Endothelial cell of umbilical vein (primary cell): ENCODE measurements at regions not wholly inside any gene's neighbourhood (a gene's known extent, or its start where the extent isn't known, plus 50 kb on each side); places are given as distances from the start of the nearest gene placed in this dataset.

Experiments
- CTCF ChIP-seq, 2 donors: IDR thresholded peaks; 1 replicate in 1 of 2; 2 replicates in 1 of 2; pipeline ENCODE4 v1.5.1; 2011; ENCODE audit warnings: low read length in 2 of 2, mild to moderate bottlenecking in 2 of 2, moderate library complexity in 2 of 2, control low read depth in 1 of 2, inconsistent platforms in 1 of 2, low read depth in 1 of 2; ENCODE audit not compliant: insufficient read depth in 1 of 2; ENCODE audit errors: extremely low read depth in 1 of 2
- EZH2 ChIP-seq: IDR thresholded peaks from 2 replicates; pipeline ENCODE4 v1.6.1; 2012; ENCODE audit warnings: borderline replicate concordance, low read depth, mild to moderate bottlenecking, moderate library complexity, low read length, inconsistent platforms; ENCODE audit not compliant: severe bottlenecking
- GATA2 ChIP-seq: IDR thresholded peaks from 2 replicates; pipeline ENCODE4 v1.7.0; 2011; ENCODE audit warnings: low read depth, mild to moderate bottlenecking, moderate library complexity, mixed read lengths, low read length; ENCODE audit not compliant: insufficient read length, insufficient read depth
- JUN ChIP-seq: IDR thresholded peaks from 2 replicates; pipeline ENCODE4 v1.6.1; 2011; ENCODE audit warnings: borderline replicate concordance, low read depth; ENCODE audit not compliant: insufficient read length, insufficient read depth
- MAX ChIP-seq: IDR thresholded peaks from 2 replicates; pipeline ENCODE4 v1.6.1; 2011; ENCODE audit not compliant: insufficient read depth, insufficient read length
- POLR2A ChIP-seq: IDR thresholded peaks from 2 replicates; pipeline ENCODE4 v1.6.1; 2012; ENCODE audit warnings: low read depth, mild to moderate bottlenecking, control low read depth, low read length
- POLR2AphosphoS5 ChIP-seq: IDR thresholded peaks from 2 replicates; pipeline ENCODE4 v1.6.1; 2012; ENCODE audit warnings: low read depth, mild to moderate bottlenecking, control low read depth, low read length, moderate library complexity; ENCODE audit not compliant: insufficient read depth

GRCh38 chr2:181153886-181154285, 173.5 kb downstream of the UBE2E3 start:
- no peak for TF ChIP-seq CTCF (IDR thresholded peaks at IDR 0.05; ENCODE audit: extremely low read depth in 1 of 2, insufficient read depth in 1 of 2, low read depth in 1 of 2, low read length in 2 of 2)
- no peak for TF ChIP-seq POLR2A
- no peak for TF ChIP-seq EZH2
- no peak for TF ChIP-seq MAX
- no peak for TF ChIP-seq JUN
- no peak for TF ChIP-seq GATA2
- no peak for TF ChIP-seq POLR2AphosphoS5
